ENCODE measurements at regions not wholly inside any gene's neighbourhood (a gene's known extent, or its start where the extent isn't known, plus 50 kb on each side); places are given as distances from the start of the nearest gene placed in this dataset.

GRCh38 chr9:93874242-93874641, 80.9 kb downstream of the BARX1 start:
- TF ChIP-seq SIN3A (IDR thresholded peaks at IDR 0.05; ENCODE audit: borderline replicate concordance, insufficient read depth, low read depth, low read length) (no peak), CTCF (IDR thresholded peaks at IDR 0.05) (no peak), POLR2AphosphoS5 (IDR thresholded peaks at IDR 0.05; ENCODE audit: low read depth, low read length) (no peak), REST (IDR thresholded peaks at IDR 0.05; ENCODE audit: insufficient read depth in 1 of 2, low read depth in 2 of 2, low read length in 1 of 2) (no peak), TCF7L2 (IDR thresholded peaks at IDR 0.05; ENCODE audit: low read depth, low read length) (no peak)

Data from Panc1 (cell line).